Omental fat pad (tissue), 3 donors: ENCODE measurements at regions not wholly inside any gene's neighbourhood (a gene's known extent, or its start where the extent isn't known, plus 50 kb on each side); places are given as distances from the start of the nearest gene placed in this dataset.

Experiments
- ATAC-seq: fragments of 150-250 bp; one replicate; pipeline ENCODE4 v1.9.1; 2016; ENCODE audit warnings: mild to moderate bottlenecking, moderate library complexity; ENCODE audit not compliant: low FRiP score
- DNase-seq: peaks from one replicate; pipeline ENCODE4 v3.0.0-alpha.2; 2019; ENCODE audit warnings: low spot score
- TF ChIP-seq, protein P1 (sequence below), 3 donors: fragments of 450-650 bp; IDR thresholded peaks; one replicate each; pipeline ENCODE4 v1.5.1; 2016 to 2017; ENCODE audit warnings: antibody characterized with exemption in 3 of 3, mild to moderate bottlenecking in 3 of 3, moderate library complexity in 2 of 3

DNA sequence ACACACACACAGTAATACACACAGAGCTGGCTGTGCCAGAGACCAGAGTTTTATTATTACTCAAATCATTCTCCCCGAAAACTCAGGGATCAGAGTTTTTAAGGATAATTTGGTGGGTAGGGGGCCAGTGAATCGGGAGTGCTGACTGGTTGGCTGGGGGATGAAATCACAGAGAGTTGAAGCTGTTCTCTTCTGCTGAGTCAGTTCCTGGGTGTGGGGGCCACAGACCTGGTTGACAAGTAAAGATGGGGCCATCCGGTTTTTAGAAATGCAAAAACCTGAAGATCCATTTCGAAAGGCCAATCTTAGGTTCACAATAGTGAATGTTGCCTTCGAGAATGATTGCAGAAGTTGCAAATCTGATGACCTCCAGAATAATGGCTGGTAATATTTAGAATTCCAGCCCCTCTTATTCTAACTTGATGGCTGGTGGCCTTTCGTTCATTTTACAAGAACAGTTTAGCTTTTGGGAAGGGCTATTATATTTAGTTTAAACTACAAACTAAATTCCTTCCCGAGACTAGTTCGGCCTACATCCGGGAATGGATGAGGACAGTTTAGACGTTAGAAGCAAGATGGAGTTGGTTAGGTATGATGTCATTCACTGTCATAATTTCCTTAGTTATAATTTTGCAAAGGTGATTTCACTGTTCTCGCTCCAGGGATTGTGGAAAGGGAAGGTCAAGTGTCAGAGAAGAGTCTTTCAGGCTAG is 123.2 kb downstream of the KCNJ18 start:
- TF ChIP-seq, protein P1, sequence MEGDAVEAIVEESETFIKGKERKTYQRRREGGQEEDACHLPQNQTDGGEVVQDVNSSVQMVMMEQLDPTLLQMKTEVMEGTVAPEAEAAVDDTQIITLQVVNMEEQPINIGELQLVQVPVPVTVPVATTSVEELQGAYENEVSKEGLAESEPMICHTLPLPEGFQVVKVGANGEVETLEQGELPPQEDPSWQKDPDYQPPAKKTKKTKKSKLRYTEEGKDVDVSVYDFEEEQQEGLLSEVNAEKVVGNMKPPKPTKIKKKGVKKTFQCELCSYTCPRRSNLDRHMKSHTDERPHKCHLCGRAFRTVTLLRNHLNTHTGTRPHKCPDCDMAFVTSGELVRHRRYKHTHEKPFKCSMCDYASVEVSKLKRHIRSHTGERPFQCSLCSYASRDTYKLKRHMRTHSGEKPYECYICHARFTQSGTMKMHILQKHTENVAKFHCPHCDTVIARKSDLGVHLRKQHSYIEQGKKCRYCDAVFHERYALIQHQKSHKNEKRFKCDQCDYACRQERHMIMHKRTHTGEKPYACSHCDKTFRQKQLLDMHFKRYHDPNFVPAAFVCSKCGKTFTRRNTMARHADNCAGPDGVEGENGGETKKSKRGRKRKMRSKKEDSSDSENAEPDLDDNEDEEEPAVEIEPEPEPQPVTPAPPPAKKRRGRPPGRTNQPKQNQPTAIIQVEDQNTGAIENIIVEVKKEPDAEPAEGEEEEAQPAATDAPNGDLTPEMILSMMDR (IDR thresholded peaks at IDR 0.05) = no peak
- ATAC-seq (no peak), DNase-seq (no peak)

GRCh38 chr17:21816592-21817567 is 124.6 kb downstream of the KCNJ18 start:
- TF ChIP-seq, protein P1 (IDR thresholded peaks at IDR 0.05) = no peak
- ATAC-seq = no peak
- no peak for DNase-seq

GRCh38 chr17:21817791-21818364 is 125.6 kb downstream of the KCNJ18 start:
- no peak for DNase-seq
- TF ChIP-seq, protein P1 (IDR thresholded peaks at IDR 0.05) = no peak
- no peak for ATAC-seq

GRCh38 chr17:21823090-21823489 is 130.8 kb downstream of the KCNJ18 start:
- ATAC-seq (no peak), DNase-seq (no peak)
- TF ChIP-seq, protein P1 (IDR thresholded peaks at IDR 0.05) = no peak

- ATAC-seq (no peak), DNase-seq (no peak)
- TF ChIP-seq, protein P1 (IDR thresholded peaks at IDR 0.05) = no peak
Measured at GRCh38 chr17:21823643-21824042, 131.3 kb downstream of the KCNJ18 start.

DNA sequence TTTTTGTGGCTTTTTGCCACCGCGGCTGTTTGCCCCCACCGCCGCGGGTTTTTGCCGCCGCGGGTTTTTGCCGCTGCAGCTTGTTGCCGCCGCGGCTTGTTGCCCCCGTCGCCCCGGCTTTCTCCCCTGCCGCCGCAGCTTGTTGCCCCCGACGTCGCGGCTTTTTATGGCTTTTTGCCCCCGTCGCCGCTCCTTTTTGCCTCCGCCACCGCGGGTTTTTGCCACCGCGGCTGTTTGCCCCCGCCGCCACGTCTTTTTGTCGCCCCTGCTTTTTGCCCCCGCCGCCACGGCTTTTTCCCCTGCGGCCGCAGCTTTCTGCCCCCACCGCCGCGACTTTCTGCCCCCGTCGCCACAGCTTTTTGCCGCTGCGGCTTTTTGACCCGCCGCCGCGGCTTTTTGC is 149.5 kb downstream of the KCNJ18 start:
- TF ChIP-seq, protein P1 (IDR thresholded peaks at IDR 0.05) = no peak
- DNase-seq = no peak
- ATAC-seq = no peak
